Keratinocyte (primary cell): ENCODE measurements at regions not wholly inside any gene's neighbourhood (a gene's known extent, or its start where the extent isn't known, plus 50 kb on each side); places are given as distances from the start of the nearest gene placed in this dataset.

Source experiments
- DNase-seq: peaks from one replicate; pipeline ENCODE4 v3.0.0-alpha.2; 2011; ENCODE audit warnings: low read depth, missing footprints, low spot score
- FAIRE-seq: peaks from 2 replicates; lab custom pipeline; 2011; peaks lifted over from hg19 to GRCh38; lab: Jason Lieb, UNC
- H2AFZ ChIP-seq: 2 replicates; pipeline ENCODE4 v1.6.0; 2012; ENCODE audit warnings: low read length, control low read depth, inconsistent platforms; ENCODE audit not compliant: control insufficient read depth
- H3K27ac ChIP-seq: 2 replicates; pipeline ENCODE4 v1.5.1; 2011; ENCODE audit warnings: low read length; ENCODE audit not compliant: control insufficient read depth, insufficient read depth
- H3K27me3 ChIP-seq: 3 replicates; pipeline ENCODE4 v1.6.0; 2011; ENCODE audit warnings: low read length; ENCODE audit not compliant: control insufficient read depth, insufficient read depth; ENCODE audit errors: extremely low read depth
- H3K36me3 ChIP-seq, 2 experiments: 2 replicates in 1 of 2; 3 replicates in 1 of 2; pipeline ENCODE4 v1.5.1; 2011; ENCODE audit warnings: low read length in 2 of 2, mild to moderate bottlenecking in 1 of 2; ENCODE audit not compliant: control insufficient read depth in 2 of 2, insufficient read depth in 2 of 2; ENCODE audit errors: extremely low read depth in 1 of 2
- H3K4me1 ChIP-seq: 3 replicates; pipeline ENCODE4 v1.5.1; 2011; ENCODE audit warnings: low read length; ENCODE audit not compliant: control insufficient read depth, insufficient read depth; ENCODE audit errors: extremely low read depth
- H3K4me2 ChIP-seq: 3 replicates; pipeline ENCODE4 v1.6.0; 2011; ENCODE audit warnings: low read depth, low read length; ENCODE audit not compliant: control insufficient read depth, insufficient read depth; ENCODE audit errors: extremely low read depth
- H3K4me3 ChIP-seq, 3 experiments: fragments of 200-600 bp in 1 of 3; sonication (generic) in 1 of 3; 2 replicates in 2 of 3; 3 replicates in 1 of 3; pipeline ENCODE4 v1.5.1; 2011 to 2016; ENCODE audit warnings: low read length in 3 of 3, mild to moderate bottlenecking in 3 of 3, control low read depth in 2 of 3, inconsistent platforms in 1 of 3, low read depth in 1 of 3, mixed read lengths in 1 of 3, mixed run types in 1 of 3, moderate library complexity in 1 of 3; ENCODE audit not compliant: control insufficient read depth in 2 of 3, insufficient read depth in 2 of 3; ENCODE audit errors: extremely low read depth in 1 of 3
- H3K79me2 ChIP-seq: 2 replicates; pipeline ENCODE4 v1.6.0; 2012; ENCODE audit warnings: low read length; ENCODE audit not compliant: control insufficient read depth, insufficient read depth
- H3K9ac ChIP-seq: 3 replicates; pipeline ENCODE4 v1.6.0; 2011; ENCODE audit warnings: low read length; ENCODE audit not compliant: control insufficient read depth, insufficient read depth; ENCODE audit errors: extremely low read depth
- H3K9me1 ChIP-seq: 3 replicates; pipeline ENCODE4 v1.6.0; 2011; ENCODE audit warnings: low read length; ENCODE audit not compliant: control insufficient read depth, insufficient read depth; ENCODE audit errors: extremely low read depth
- H3K9me3 ChIP-seq: 2 replicates; pipeline ENCODE4 v1.5.1; 2012; ENCODE audit warnings: low read depth, low read length; ENCODE audit not compliant: control insufficient read depth
- H4K20me1 ChIP-seq: 3 replicates; pipeline ENCODE4 v1.6.0; 2011; ENCODE audit warnings: low read length; ENCODE audit not compliant: control insufficient read depth, insufficient read depth; ENCODE audit errors: extremely low read depth
- CTCF ChIP-seq, 3 experiments: IDR thresholded peaks in 1 of 3; conservative IDR thresholded peaks in 1 of 3; optimal IDR thresholded peaks in 1 of 3; 2 replicates in 2 of 3; 3 replicates in 1 of 3; pipeline versions ENCODE3 to v1.5.1; 2011; ENCODE audit warnings: low read length in 3 of 3, mild to moderate bottlenecking in 3 of 3, moderate library complexity in 2 of 3, control low read depth in 1 of 3, inconsistent platforms in 1 of 3; ENCODE audit not compliant: insufficient read depth in 2 of 3; ENCODE audit errors: extremely low read depth in 1 of 3
- EZH2 ChIP-seq: IDR thresholded peaks from one replicate; pipeline ENCODE4 v1.6.1; 2012; ENCODE audit warnings: inconsistent platforms, mild to moderate bottlenecking, low read length, moderate library complexity
- dilution Hi-C: fragments of 300-500 bp; cut with MboI; formaldehyde crosslinking; loops from one replicate; pipeline ENCODE4 v1.7.0; 2020; ENCODE audit warnings: low sequenced_read_pairs; ENCODE audit not compliant: extremely low pct_ligation_motif_present

- no peak for DNase-seq
Measured at GRCh38 chr1:5098981-5099385, 444.6 kb downstream of the AJAP1 start.

GRCh38 chr1:5093042-5093441 lies 438.6 kb downstream of the AJAP1 start:
- Histone ChIP-seq H3K4me2 (no peak overlapping the region), H2AFZ (no peak overlapping the region), H3K27ac (no peak overlapping the region), H3K4me3 (no peak overlapping the region), H3K79me2 (no peaks in the 10 kb centered on the region), H3K9me3 (no peaks in the 10 kb centered on the region), H4K20me1 (no peaks in the 10 kb centered on the region), H3K36me3 (no peaks in the 10 kb centered on the region), H3K9me1 (no peaks in the 10 kb centered on the region), H3K27me3 (no peaks in the 10 kb centered on the region), H3K9ac (no peak overlapping the region), H3K4me1 (no peaks in the 10 kb centered on the region)
- FAIRE-seq, result no peak
- no peak for TF ChIP-seq CTCF (optimal IDR thresholded peaks at IDR 0.05 in 1 of 3, IDR thresholded peaks at IDR 0.05 in 1 of 3, conservative IDR thresholded peaks at IDR 0.05 in 1 of 3; ENCODE audit: extremely low read depth in 1 of 3, insufficient read depth in 2 of 3, low read length in 3 of 3)
- TF ChIP-seq EZH2, result no peak
- no peak for DNase-seq
- dilution Hi-C loops, result no loop called here

More at GRCh38 chr1:5098981-5099385, 444.6 kb downstream of the AJAP1 start:
- no peaks in the 10 kb centered on the region for H3K9me1 ChIP-seq
- no peak overlapping the region for H3K9ac ChIP-seq
- no peaks in the 10 kb centered on the region for H3K27me3 ChIP-seq
- no peak overlapping the region for H3K4me2 ChIP-seq
- no peak overlapping the region for H2AFZ ChIP-seq
- H3K4me3 ChIP-seq, result no peak overlapping the region
- no peaks in the 10 kb centered on the region for H3K4me1 ChIP-seq
- no peaks in the 10 kb centered on the region for H3K79me2 ChIP-seq
- H3K9me3 ChIP-seq, result peaks cover 2% of the 10 kb centered on the region
- TF ChIP-seq EZH2 (no peak), CTCF (optimal IDR thresholded peaks at IDR 0.05 in 1 of 3, IDR thresholded peaks at IDR 0.05 in 1 of 3, conservative IDR thresholded peaks at IDR 0.05 in 1 of 3; ENCODE audit: extremely low read depth in 1 of 3, insufficient read depth in 2 of 3, low read length in 3 of 3) (no peak)
- no peak overlapping the region for H3K27ac ChIP-seq
- no peak for FAIRE-seq
- H3K36me3 ChIP-seq, result no peaks in the 10 kb centered on the region
- no peaks in the 10 kb centered on the region for H4K20me1 ChIP-seq
- dilution Hi-C loops, result no loop called here
